GM19438 (cell line): ENCODE measurements at regions not wholly inside any gene's neighbourhood (a gene's known extent, or its start where the extent isn't known, plus 50 kb on each side); places are given as distances from the start of the nearest gene placed in this dataset.

ENCODE experiments used
- ATAC-seq: cut with Tn5 transposase; IDR thresholded peaks from one replicate; pipeline ENCODE4 v1.9.1; 2021; ENCODE audit warnings: low read depth; ENCODE audit not compliant: unreplicated experiment

- ATAC-seq: no peak
Observed at GRCh38 chr4:120434756-120435155, 368.1 kb upstream of the MAD2L1 start.

GRCh38 chr4:120432301-120432860 is 365.7 kb upstream of the MAD2L1 start:
- no peak for ATAC-seq

DNA sequence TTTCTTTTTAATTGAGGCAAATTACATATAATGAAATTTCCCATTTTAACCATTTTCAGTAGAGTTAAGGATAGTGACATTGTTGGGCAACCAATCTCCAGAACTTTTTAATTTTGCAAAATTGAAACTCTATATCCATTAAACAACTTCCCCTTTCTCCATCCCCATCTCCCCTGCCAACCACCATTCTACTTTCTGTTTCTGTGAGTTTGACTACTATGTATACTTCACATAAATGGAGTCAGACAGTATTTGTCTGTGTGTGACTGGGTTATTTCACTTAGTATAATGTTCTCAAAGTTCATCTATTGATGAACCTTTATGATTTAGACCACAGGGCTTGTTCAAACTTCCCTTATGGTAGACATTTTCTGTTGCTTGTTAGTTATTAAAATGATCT is 364.5 kb upstream of the MAD2L1 start:
- no peak for ATAC-seq

DNA sequence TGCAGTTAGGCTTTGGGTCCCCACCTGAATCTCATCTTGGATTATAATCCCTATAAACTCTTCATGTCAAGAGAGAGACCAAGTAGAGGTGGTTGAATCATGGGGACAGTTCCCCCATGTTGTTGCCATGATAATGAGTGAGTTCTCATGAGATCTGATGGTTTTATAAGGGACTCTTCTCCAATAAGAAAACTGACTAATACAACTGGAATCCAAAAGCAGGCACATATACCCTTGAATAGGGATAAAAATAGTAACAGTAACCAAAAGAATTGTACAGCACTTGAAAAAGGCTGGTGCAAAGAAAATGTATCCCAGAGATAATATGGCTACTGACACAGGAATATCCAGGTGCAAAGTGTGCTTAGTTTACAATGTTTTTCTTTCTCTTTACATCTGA is 351.5 kb upstream of the MAD2L1 start:
- no peak for ATAC-seq

GRCh38 chr4:120415896-120416295 is 349.2 kb upstream of the MAD2L1 start:
- ATAC-seq: no peak

DNA sequence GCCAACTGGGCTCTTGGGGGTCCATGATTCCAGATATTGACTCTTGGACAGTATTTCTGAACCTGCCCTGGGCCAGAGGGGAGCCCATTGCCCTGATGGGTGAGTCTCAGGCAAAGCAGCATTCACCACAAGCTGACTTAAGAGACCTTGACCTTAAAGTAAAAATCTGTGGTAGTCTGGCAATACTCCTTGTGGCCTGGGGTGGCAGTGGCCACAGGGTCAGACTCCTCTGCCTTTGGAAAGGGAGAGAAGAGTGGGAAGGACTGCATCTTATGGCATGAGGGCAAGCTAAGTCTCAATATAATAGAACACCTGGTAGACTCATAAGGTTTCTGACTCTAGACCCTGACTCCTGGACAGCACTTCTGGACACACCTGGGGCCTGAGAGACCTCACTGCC is 340.3 kb upstream of the MAD2L1 start:
- ATAC-seq: no peak

GRCh38 chr4:120403296-120403695 is 336.6 kb upstream of the MAD2L1 start:
- no peak for ATAC-seq

- ATAC-seq: no peak
Observed at GRCh38 chr4:120400441-120400840, 333.8 kb upstream of the MAD2L1 start.

- ATAC-seq: no peak
Observed at GRCh38 chr4:120399826-120400225, 333.2 kb upstream of the MAD2L1 start.

- no peak for ATAC-seq
Observed at GRCh38 chr4:120395746-120396145, 329.1 kb upstream of the MAD2L1 start.

- ATAC-seq: no peak
Observed at GRCh38 chr4:120355881-120356280, 289.2 kb upstream of the MAD2L1 start.

DNA sequence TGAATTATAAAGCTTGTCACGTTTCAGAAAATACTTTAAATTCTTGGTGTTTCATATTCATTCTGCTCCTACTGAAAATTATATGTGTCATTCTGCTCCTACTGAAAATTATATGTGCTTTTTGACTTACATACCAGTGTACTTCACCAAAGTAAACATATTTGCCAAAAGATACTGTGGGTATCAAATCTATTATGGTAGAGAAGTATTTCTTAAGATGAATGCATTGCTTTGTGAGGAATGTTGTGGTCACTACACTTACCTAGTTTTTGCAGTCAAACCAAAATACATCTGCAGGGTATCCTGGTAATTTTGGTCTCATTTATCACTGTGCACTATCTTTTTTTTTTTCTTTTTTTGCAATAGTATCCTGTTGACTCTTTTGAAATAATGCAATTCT is 287.7 kb upstream of the MAD2L1 start:
- ATAC-seq: no peak

DNA sequence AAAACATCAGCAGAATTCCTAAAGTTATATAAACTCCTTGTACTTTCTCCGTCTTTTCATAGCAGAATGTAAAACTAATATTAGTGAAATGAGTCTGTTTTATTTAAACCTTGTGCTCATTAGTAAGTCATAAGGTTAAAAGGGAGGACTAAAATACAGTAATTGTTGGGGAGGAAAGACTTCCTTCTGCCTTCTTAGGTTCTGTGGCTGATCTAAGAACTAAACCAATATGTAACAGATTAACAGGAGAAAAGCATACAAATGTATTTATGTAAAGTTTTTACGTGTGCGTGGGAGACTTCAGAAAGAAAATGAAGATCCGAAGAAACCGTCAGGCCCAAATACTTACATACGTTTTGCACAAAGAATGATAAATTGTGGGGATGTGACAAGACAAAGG is 286.6 kb upstream of the MAD2L1 start:
- no peak for ATAC-seq

GRCh38 chr4:120352739-120353138 is 286.1 kb upstream of the MAD2L1 start:
- no peak for ATAC-seq

GRCh38 chr4:120348948-120349347 is 282.3 kb upstream of the MAD2L1 start:
- no peak for ATAC-seq

- no peak for ATAC-seq
Observed at GRCh38 chr4:120348521-120348920, 281.9 kb upstream of the MAD2L1 start.

DNA sequence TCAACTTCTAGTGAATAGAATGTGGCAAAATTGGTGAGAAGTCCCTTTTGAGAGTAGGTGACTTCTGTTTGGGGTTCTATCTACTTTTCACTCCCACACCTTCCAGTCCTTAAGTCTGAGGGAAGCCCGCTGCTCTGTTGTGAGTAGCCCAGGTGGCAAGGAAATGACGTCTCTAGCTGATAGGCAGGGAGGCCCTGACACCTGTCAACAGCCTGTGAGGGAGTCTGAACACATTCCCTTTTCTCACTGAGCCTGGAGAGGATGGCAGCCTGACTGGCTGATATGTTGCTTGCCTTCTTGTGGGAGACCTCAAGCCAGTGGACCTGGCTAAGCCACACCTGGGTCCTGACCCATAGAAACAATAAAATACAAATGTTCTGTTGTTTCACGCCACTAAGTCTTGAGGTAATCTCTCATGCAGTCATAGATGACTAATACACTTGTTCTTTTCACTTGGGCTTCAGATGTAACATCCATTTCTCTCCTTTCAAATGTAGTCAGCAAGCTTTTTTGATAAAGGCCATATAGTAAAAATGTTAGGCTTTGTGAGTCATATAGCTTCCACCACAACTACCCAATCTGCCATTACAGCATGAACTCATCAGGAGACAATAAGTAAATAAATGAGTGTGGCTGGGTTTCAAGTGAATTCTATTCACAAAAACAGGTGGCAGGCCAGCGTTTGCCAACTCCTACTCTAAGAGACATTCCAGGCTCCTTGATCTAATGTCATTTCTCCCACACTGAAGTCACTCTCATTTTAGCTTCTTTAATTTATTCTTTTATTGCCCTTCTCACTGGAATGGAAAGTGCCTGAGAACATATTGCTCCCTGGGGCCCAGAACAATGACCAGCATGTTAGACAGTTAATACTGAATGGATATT is 265.1 kb upstream of the MAD2L1 start:
- no peak for ATAC-seq

GRCh38 chr4:120329386-120329785 is 262.7 kb upstream of the MAD2L1 start:
- no peak for ATAC-seq

DNA sequence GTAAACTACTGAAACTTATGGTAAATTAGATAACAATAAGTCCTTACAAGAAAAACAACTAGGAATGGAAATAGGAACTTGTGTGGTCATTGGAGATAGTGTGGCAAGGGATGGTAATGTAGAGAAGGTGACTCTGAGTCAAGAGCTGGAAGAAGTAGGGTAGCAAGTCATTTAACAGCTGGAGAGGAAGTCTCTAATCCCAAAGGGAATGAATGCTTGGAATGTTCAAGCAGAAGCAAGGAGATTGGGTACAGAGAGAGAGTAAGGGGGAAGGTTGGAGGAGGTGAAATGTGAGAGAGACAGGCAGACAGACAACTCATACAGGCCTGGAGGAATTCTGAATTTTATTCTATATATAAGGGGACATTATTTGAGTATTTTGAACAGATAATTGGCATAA is 260.6 kb upstream of the MAD2L1 start:
- no peak for ATAC-seq

GRCh38 chr4:120319046-120319767 is 252.6 kb upstream of the MAD2L1 start:
- ATAC-seq: no peak

- ATAC-seq: no peak
Observed at GRCh38 chr4:120318196-120318846, 251.7 kb upstream of the MAD2L1 start.
